ENCODE measurements at regions not wholly inside any gene's neighbourhood (a gene's known extent, or its start where the extent isn't known, plus 50 kb on each side); places are given as distances from the start of the nearest gene placed in this dataset.

DNA sequence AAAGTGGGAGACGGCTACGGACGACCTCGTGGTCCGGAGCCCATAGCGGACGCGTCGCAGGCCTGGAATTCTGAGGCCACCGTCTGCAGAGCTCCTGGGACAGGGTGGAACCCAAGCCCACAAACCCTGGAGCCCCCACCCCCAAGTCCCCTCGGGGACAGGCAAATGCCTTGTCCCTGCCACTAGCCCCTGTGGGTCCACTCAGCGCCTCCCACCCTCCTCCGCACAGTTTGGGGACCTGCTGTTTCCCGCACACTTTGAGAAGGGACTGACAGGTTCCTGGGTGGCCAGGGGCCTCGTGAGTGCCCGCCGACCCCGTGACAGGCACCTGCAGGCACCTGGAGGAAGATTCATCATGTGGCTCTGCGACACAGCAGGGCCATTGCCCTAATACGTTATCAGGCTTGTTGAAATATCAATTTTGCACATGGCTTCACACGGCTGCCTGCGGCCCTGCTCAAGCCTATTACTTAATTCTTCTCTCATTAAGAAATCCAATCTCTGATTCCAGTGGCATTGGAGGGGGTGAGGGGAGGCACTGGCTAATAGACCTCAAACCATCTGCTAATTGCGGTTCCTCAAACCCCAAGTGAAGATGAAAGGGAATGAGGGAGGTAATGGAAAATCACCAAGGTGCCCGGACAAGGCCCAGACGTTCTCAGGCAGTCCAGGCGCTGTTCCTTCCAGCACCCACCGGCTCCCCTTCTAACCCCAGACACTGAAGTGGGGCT, 672.5 kb downstream of the BRD1 start:
- Histone ChIP-seq H3K27ac (ENCODE audit: low read length in 2 of 2) (no peak overlapping the region), H3K4me1 (ENCODE audit: control insufficient read depth in 2 of 2, insufficient read depth in 2 of 2, low read length in 2 of 2) (no peaks in the 10 kb centered on the region), H4K20me1 (ENCODE audit: control insufficient read depth, insufficient read depth, low read length, poor library complexity, severe bottlenecking) (no peaks in the 10 kb centered on the region), H3K79me2 (ENCODE audit: control insufficient read depth, insufficient read depth, low read length) (no peaks in the 10 kb centered on the region), H3K4me3 (ENCODE audit: control extremely low read depth in 1 of 5, extremely low read depth in 1 of 5, insufficient read depth in 1 of 5, low read depth in 2 of 5, low read length in 4 of 5) (no peak overlapping the region), H3K9me3 (ENCODE audit: control extremely low read depth in 1 of 3, control insufficient read depth in 2 of 3, insufficient read depth in 1 of 3, low read length in 2 of 3) (peaks cover 0 to 17% (median 0%) of the 10 kb centered on the region in 3 donors), H3K9ac (ENCODE audit: low read length) (no peak overlapping the region), H3K4me2 (replicated peaks; ENCODE audit: low read depth, low read length, poor library complexity, severe bottlenecking) (no peak overlapping the region), H3K27me3 (replicated peaks in 1 of 4; ENCODE audit: control extremely low read depth in 1 of 4, control insufficient read depth in 3 of 4, insufficient read depth in 4 of 4, low read length in 3 of 4) (no peaks in the 10 kb centered on the region), H3K36me3 (replicated peaks in 1 of 2; ENCODE audit: control extremely low read depth in 1 of 2, control insufficient read depth in 1 of 2, extremely low read depth in 1 of 2, insufficient read depth in 2 of 2, low read length in 1 of 2) (no peaks in the 10 kb centered on the region), H2AFZ (ENCODE audit: insufficient read depth, low read depth, low read length, poor library complexity, severe bottlenecking) (no peak overlapping the region)
- 87% methylated on average over 24 of the region's 27 CpGs for WGBS (ENCODE audit: insufficient coverage)
- intact Hi-C loops (cut with micrococcal nuclease): no loop called here
- TF ChIP-seq EZH2 (IDR thresholded peaks at IDR 0.05; ENCODE audit: borderline replicate concordance, insufficient read depth, low read depth, low read length, poor library complexity, severe bottlenecking) (no peak), CTCF (IDR thresholded peaks at IDR 0.05) (no peak)
- H3K4me3 Mint-ChIP-seq: no peak overlapping the region
- no peak overlapping the region for H3K27ac Mint-ChIP-seq
- no peaks in the 10 kb centered on the region for H3K27me3 Mint-ChIP-seq
- no peak for DNase-seq
- POLR2A ChIA-PET: no interaction called here
- CTCF ChIA-PET: no interaction called here
- ATAC-seq (ENCODE audit: low read depth): no peak
- no peaks in the 10 kb centered on the region for H3K9me3 Mint-ChIP-seq (ENCODE audit: insufficient read depth)
- no peaks in the 10 kb centered on the region for H3K4me1 Mint-ChIP-seq

- Histone ChIP-seq H3K9ac (ENCODE audit: low read length) (no peak overlapping the region), H4K20me1 (ENCODE audit: control insufficient read depth, insufficient read depth, low read length, poor library complexity, severe bottlenecking) (no peaks in the 10 kb centered on the region), H3K4me3 (ENCODE audit: control extremely low read depth in 1 of 5, extremely low read depth in 1 of 5, insufficient read depth in 1 of 5, low read depth in 2 of 5, low read length in 4 of 5) (no peak overlapping the region), H3K27me3 (replicated peaks in 1 of 4; ENCODE audit: control extremely low read depth in 1 of 4, control insufficient read depth in 3 of 4, insufficient read depth in 4 of 4, low read length in 3 of 4) (no peaks in the 10 kb centered on the region), H3K36me3 (replicated peaks in 1 of 2; ENCODE audit: control extremely low read depth in 1 of 2, control insufficient read depth in 1 of 2, extremely low read depth in 1 of 2, insufficient read depth in 2 of 2, low read length in 1 of 2) (no peaks in the 10 kb centered on the region), H3K4me2 (replicated peaks; ENCODE audit: low read depth, low read length, poor library complexity, severe bottlenecking) (no peak overlapping the region), H3K9me3 (ENCODE audit: control extremely low read depth in 1 of 3, control insufficient read depth in 2 of 3, insufficient read depth in 1 of 3, low read length in 2 of 3) (peaks cover 0 to 17% (median 0%) of the 10 kb centered on the region in 3 donors), H3K79me2 (ENCODE audit: control insufficient read depth, insufficient read depth, low read length) (no peaks in the 10 kb centered on the region), H3K4me1 (ENCODE audit: control insufficient read depth in 2 of 2, insufficient read depth in 2 of 2, low read length in 2 of 2) (no peaks in the 10 kb centered on the region), H2AFZ (ENCODE audit: insufficient read depth, low read depth, low read length, poor library complexity, severe bottlenecking) (no peak overlapping the region), H3K27ac (ENCODE audit: low read length in 2 of 2) (no peak overlapping the region)
- intact Hi-C loops (cut with micrococcal nuclease): no loop called here
- Mint-ChIP-seq H3K27me3 (no peaks in the 10 kb centered on the region), H3K4me3 (no peak overlapping the region), H3K4me1 (no peaks in the 10 kb centered on the region), H3K27ac (no peak overlapping the region), H3K9me3 (ENCODE audit: insufficient read depth) (no peaks in the 10 kb centered on the region)
- WGBS (ENCODE audit: insufficient coverage): 80% methylated on average over 18 of the region's 18 CpGs
- ChIA-PET CTCF (no interaction called here), POLR2A (no interaction called here)
- TF ChIP-seq CTCF (IDR thresholded peaks at IDR 0.05) (no peak), EZH2 (IDR thresholded peaks at IDR 0.05; ENCODE audit: borderline replicate concordance, insufficient read depth, low read depth, low read length, poor library complexity, severe bottlenecking) (no peak)
- ATAC-seq (ENCODE audit: low read depth) (no peak), DNase-seq (no peak)
Observed at GRCh38 chr22:49154433-49154832, 673.2 kb downstream of the BRD1 start.
